Ascending aorta (tissue), 2 donors: ENCODE measurements at regions not wholly inside any gene's neighbourhood (a gene's known extent, or its start where the extent isn't known, plus 50 kb on each side); places are given as distances from the start of the nearest gene placed in this dataset.

ENCODE experiments used
- DNase-seq, 2 donors: peaks; one replicate each; pipeline ENCODE4 v3.0.0-alpha.2; 2019; ENCODE audit warnings: low spot score in 2 of 2
- H3K27ac ChIP-seq, 2 donors: fragments of 200-600 bp; sonication (generic); one replicate each; pipeline ENCODE4 v1.5.1; 2016 to 2017; ENCODE audit warnings: mild to moderate bottlenecking in 1 of 2
- H3K27me3 ChIP-seq: fragments of 200-600 bp; sonication (generic); one replicate; pipeline ENCODE4 v1.5.1; 2017
- H3K36me3 ChIP-seq, 2 donors: fragments of 200-600 bp; sonication (generic); one replicate each; pipeline ENCODE4 v1.5.1; 2016
- H3K4me1 ChIP-seq, 2 donors: fragments of 200-600 bp; sonication (generic); one replicate each; pipeline ENCODE4 v1.5.1; 2016 to 2017; ENCODE audit warnings: mild to moderate bottlenecking in 1 of 2
- H3K4me3 ChIP-seq, 2 donors: fragments of 200-600 bp; sonication (generic); one replicate each; pipeline ENCODE4 v1.5.1; 2016 to 2017; ENCODE audit warnings: mild to moderate bottlenecking in 1 of 2
- H3K9me3 ChIP-seq, 2 donors: fragments of 200-600 bp; sonication (generic); one replicate each; pipeline ENCODE4 v1.5.1; 2016
- intact Hi-C: fragments of 100-400 bp; cut with DNase I; formaldehyde crosslinking; loops from one replicate; pipeline ENCODE4 v1.15.1; 2023
- TF ChIP-seq, protein P1 (sequence below), 3 experiments: fragments of 200-600 bp in 2 of 3; fragments of 450-650 bp in 1 of 3; sonication (generic) in 2 of 3; IDR thresholded peaks; one replicate each; pipeline ENCODE4 v1.5.1; 2016 to 2019; ENCODE audit warnings: antibody characterized with exemption in 3 of 3, mild to moderate bottlenecking in 1 of 3, moderate library complexity in 1 of 3

GRCh38 chr1:3965693-3966092 is 65.6 kb upstream of the C1orf174 start:
- DNase-seq = no peak
- no peaks in the 10 kb centered on the region for H3K27me3 ChIP-seq
- no peaks in the 10 kb centered on the region for H3K36me3 ChIP-seq
- no peaks in the 10 kb centered on the region for H3K9me3 ChIP-seq
- intact Hi-C loops = no loop called here
- TF ChIP-seq, protein P1, sequence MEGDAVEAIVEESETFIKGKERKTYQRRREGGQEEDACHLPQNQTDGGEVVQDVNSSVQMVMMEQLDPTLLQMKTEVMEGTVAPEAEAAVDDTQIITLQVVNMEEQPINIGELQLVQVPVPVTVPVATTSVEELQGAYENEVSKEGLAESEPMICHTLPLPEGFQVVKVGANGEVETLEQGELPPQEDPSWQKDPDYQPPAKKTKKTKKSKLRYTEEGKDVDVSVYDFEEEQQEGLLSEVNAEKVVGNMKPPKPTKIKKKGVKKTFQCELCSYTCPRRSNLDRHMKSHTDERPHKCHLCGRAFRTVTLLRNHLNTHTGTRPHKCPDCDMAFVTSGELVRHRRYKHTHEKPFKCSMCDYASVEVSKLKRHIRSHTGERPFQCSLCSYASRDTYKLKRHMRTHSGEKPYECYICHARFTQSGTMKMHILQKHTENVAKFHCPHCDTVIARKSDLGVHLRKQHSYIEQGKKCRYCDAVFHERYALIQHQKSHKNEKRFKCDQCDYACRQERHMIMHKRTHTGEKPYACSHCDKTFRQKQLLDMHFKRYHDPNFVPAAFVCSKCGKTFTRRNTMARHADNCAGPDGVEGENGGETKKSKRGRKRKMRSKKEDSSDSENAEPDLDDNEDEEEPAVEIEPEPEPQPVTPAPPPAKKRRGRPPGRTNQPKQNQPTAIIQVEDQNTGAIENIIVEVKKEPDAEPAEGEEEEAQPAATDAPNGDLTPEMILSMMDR (IDR thresholded peaks at IDR 0.05) = no peak
- H3K27ac ChIP-seq = no peak overlapping the region
- H3K4me1 ChIP-seq = no peaks in the 10 kb centered on the region
- no peak overlapping the region for H3K4me3 ChIP-seq

DNA sequence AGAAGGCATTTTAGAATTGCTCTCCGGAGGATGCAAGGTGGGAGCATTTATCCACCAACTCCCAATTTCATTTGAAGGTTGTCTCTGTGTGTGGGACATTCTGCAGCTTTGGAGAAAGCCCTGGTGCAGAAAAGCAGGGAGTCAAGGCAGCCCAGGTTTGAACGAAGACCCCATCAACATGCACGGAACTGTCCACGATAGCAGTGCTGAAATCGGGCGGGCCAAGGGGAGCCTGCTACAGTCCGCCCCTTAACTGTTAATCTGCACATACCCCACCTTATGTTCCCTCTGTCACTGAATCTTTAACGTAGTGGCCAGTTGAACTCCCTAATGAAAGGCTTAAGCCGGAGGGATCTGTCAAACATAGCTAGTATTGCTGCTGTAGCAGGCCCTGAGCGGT is 68.8 kb upstream of the C1orf174 start:
- H3K36me3 ChIP-seq = no peaks in the 10 kb centered on the region
- H3K4me1 ChIP-seq = no peaks in the 10 kb centered on the region
- H3K27ac ChIP-seq = no peak overlapping the region
- DNase-seq = no peak
- intact Hi-C loops = no loop called here
- no peaks in the 10 kb centered on the region for H3K9me3 ChIP-seq
- TF ChIP-seq, protein P1 (IDR thresholded peaks at IDR 0.05) = no peak
- H3K4me3 ChIP-seq = no peak overlapping the region
- no peaks in the 10 kb centered on the region for H3K27me3 ChIP-seq

DNA sequence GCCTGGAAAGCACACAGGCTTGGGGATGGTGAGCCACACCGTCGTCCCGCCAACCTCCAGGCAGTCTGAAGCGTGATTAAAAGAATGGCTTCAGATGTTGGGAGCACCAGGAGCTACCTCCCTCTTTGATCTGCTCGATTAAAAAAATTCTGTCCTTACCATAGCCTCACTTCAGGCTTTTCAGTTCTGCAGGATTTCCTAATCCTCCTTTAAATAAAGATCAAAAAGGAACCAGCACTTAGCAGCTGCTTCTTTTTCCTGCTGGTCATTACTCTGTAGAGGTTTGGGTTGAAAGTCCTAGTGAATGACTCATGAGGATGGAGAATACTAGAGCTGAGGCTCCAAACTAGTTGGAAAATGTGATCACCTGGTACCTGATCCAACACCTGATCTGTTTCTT is 71.9 kb upstream of the C1orf174 start:
- TF ChIP-seq, protein P1 (IDR thresholded peaks at IDR 0.05) = no peak
- no peaks in the 10 kb centered on the region for H3K9me3 ChIP-seq
- H3K27me3 ChIP-seq = no peaks in the 10 kb centered on the region
- no peaks in the 10 kb centered on the region for H3K4me1 ChIP-seq
- H3K36me3 ChIP-seq = no peaks in the 10 kb centered on the region
- H3K4me3 ChIP-seq = no peak overlapping the region
- no peak for DNase-seq
- intact Hi-C loops = no loop called here
- no peak overlapping the region for H3K27ac ChIP-seq

DNA sequence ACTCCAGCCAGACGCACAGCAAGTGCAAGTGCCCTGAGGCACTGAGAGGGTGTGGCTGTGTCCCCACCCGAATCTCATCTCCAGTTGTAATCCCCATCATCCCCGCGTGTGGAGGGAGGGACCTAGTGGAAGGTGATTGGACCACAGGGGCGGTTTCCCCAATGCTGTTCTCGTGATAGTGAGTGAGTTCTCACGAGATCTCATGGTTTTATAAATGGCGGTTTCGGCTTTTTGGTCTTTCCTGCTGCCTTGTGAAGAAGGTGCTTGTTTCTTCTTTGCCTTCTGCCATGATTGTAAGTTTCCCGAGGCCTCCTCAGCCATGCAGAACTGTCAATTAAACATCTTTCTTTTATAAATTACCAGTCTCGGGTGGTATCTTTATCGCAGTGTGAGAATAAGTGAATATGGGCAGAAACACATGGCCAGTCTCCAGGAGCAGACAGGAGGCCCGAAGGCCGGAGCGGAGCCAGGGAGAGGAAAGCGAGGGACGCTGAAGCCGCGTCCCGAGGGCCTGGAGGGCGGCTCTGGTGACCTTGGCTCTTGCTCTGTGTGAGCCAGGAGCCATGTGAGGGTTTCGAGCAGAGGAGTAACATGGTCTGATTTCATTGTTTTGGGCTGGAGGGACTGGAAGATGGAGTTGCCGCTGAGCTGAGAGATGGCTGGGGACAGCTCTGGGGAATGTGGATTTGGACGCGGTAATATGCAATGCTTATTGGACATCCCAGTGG is 76.0 kb upstream of the C1orf174 start:
- Histone ChIP-seq H3K4me1 (no peaks in the 10 kb centered on the region), H3K9me3 (no peaks in the 10 kb centered on the region), H3K36me3 (no peaks in the 10 kb centered on the region), H3K4me3 (no peak overlapping the region), H3K27me3 (no peaks in the 10 kb centered on the region), H3K27ac (no peak overlapping the region)
- intact Hi-C loops = no loop called here
- TF ChIP-seq, protein P1 (IDR thresholded peaks at IDR 0.05) = no peak
- DNase-seq = no peak

GRCh38 chr1:3976821-3977220 is 76.7 kb upstream of the C1orf174 start:
- intact Hi-C loops = no loop called here
- no peak for DNase-seq
- no peaks in the 10 kb centered on the region for H3K4me1 ChIP-seq
- H3K4me3 ChIP-seq = no peak overlapping the region
- H3K36me3 ChIP-seq = no peaks in the 10 kb centered on the region
- H3K9me3 ChIP-seq = no peaks in the 10 kb centered on the region
- TF ChIP-seq, protein P1 (IDR thresholded peaks at IDR 0.05) = no peak
- H3K27ac ChIP-seq = no peak overlapping the region
- no peaks in the 10 kb centered on the region for H3K27me3 ChIP-seq
